HEK293T (cell line): ENCODE measurements at regions not wholly inside any gene's neighbourhood (a gene's known extent, or its start where the extent isn't known, plus 50 kb on each side); places are given as distances from the start of the nearest gene placed in this dataset.

Source experiments
- ARNT ChIP-seq: fragments of 450-650 bp; IDR thresholded peaks from 2 replicates; pipeline ENCODE4 v1.6.1; 2017; ENCODE audit warnings: mild to moderate bottlenecking
- BHLHE40 ChIP-seq: fragments of 450-650 bp; IDR thresholded peaks from 2 replicates; pipeline ENCODE4 v1.6.1; 2016; ENCODE audit warnings: mild to moderate bottlenecking, moderate library complexity, borderline replicate concordance
- CTBP1 ChIP-seq: fragments of 450-650 bp; IDR thresholded peaks from 2 replicates; pipeline ENCODE4 v1.6.1; 2016; ENCODE audit warnings: borderline replicate concordance
- ELF4 ChIP-seq: fragments of 450-650 bp; IDR thresholded peaks from 2 replicates; pipeline ENCODE4 v1.6.1; 2017; ENCODE audit warnings: antibody characterized with exemption
- FOXA1 ChIP-seq: fragments of 450-650 bp; IDR thresholded peaks from 2 replicates; pipeline ENCODE4 v1.6.1; 2016; ENCODE audit warnings: mild to moderate bottlenecking
- FOXK2 ChIP-seq: fragments of 450-650 bp; IDR thresholded peaks from 2 replicates; pipeline ENCODE4 v1.6.1; 2016; ENCODE audit warnings: mild to moderate bottlenecking
- FOXM1 ChIP-seq: fragments of 450-650 bp; IDR thresholded peaks from 2 replicates; pipeline ENCODE4 v1.6.1; 2017; ENCODE audit warnings: mild to moderate bottlenecking, borderline replicate concordance
- L3MBTL2 ChIP-seq: fragments of 450-650 bp; conservative IDR thresholded peaks from 2 replicates; pipeline ENCODE4 v1.6.1; 2016; ENCODE audit warnings: mild to moderate bottlenecking
- LEF1 ChIP-seq: fragments of 450-650 bp; IDR thresholded peaks from 2 replicates; pipeline ENCODE4 v1.6.1; 2017; ENCODE audit warnings: mild to moderate bottlenecking, borderline replicate concordance
- SP1 ChIP-seq: fragments of 450-650 bp; IDR thresholded peaks from 2 replicates; pipeline ENCODE4 v1.6.1; 2017
- SUZ12 ChIP-seq: fragments of 450-650 bp; IDR thresholded peaks from 2 replicates; pipeline ENCODE4 v1.6.1; 2016; ENCODE audit warnings: mild to moderate bottlenecking
- TARDBP ChIP-seq: fragments of 450-650 bp; IDR thresholded peaks from 2 replicates; pipeline ENCODE4 v1.6.1; 2016
- ZNF384 ChIP-seq: fragments of 450-650 bp; IDR thresholded peaks from 2 replicates; pipeline ENCODE4 v1.6.1; 2016
- TF ChIP-seq, protein P1 (sequence below): fragments of 450-650 bp; IDR thresholded peaks from 2 replicates; pipeline ENCODE4 v1.6.1; 2016

- no peak for TF ChIP-seq ARNT
- no peak for TF ChIP-seq FOXA1
- TF ChIP-seq SUZ12 = no peak
- no peak for TF ChIP-seq FOXM1
- TF ChIP-seq ELF4 = no peak
- TF ChIP-seq L3MBTL2 = no peak
- no peak for TF ChIP-seq ZNF384
- TF ChIP-seq FOXK2 = no peak
- TF ChIP-seq TARDBP = no peak
- no peak for TF ChIP-seq SP1
- TF ChIP-seq BHLHE40 = no peak
- TF ChIP-seq CTBP1 = no peak
- TF ChIP-seq, protein P1, sequence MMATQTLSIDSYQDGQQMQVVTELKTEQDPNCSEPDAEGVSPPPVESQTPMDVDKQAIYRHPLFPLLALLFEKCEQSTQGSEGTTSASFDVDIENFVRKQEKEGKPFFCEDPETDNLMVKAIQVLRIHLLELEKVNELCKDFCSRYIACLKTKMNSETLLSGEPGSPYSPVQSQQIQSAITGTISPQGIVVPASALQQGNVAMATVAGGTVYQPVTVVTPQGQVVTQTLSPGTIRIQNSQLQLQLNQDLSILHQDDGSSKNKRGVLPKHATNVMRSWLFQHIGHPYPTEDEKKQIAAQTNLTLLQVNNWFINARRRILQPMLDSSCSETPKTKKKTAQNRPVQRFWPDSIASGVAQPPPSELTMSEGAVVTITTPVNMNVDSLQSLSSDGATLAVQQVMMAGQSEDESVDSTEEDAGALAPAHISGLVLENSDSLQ = no peak; the same call in 1 of the 2 replicates
- no peak for TF ChIP-seq LEF1
Measured at GRCh38 chr3:71885006-71885405, 100.1 kb upstream of the PROK2 start.
